Astrocyte of the spinal cord (primary cell): ENCODE measurements at regions not wholly inside any gene's neighbourhood (a gene's known extent, or its start where the extent isn't known, plus 50 kb on each side); places are given as distances from the start of the nearest gene placed in this dataset.

Source experiments
- DNase-seq: peaks from one replicate; pipeline ENCODE4 v3.0.0; 2011; ENCODE audit warnings: low read depth, low spot score
- H3K4me3 ChIP-seq: 2 replicates; pipeline ENCODE4 v1.5.1; 2011; ENCODE audit warnings: low read depth, mild to moderate bottlenecking, low read length, moderate library complexity
- in situ Hi-C: cut with HindIII; loops from 2 replicates; pipeline ENCODE4 v1.10.0; 2017; ENCODE audit warnings: low sequenced_read_pairs
- TF ChIP-seq, protein P1 (sequence below): IDR thresholded peaks from 2 replicates; pipeline ENCODE4 v1.5.1; 2012; ENCODE audit warnings: low read depth, mild to moderate bottlenecking, low read length, inconsistent platforms

DNA sequence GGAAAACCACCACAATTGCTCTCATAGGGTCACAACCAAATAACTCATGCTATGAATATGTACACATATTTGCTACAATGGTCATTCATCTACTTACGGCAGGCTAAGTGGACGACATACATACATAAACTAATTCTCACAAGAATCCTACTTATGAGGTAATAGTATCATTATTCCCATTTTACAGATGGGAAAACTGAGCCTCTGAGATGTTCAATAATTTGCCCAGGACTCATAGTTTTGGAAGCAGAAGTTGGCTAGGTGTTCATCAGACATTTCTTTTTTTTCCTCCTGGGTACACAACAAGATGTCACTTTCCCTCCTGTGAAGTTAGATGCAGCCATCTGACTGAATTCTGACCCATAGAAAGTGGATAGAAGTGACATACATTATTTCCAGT is 89.0 kb upstream of the PKDCC start:
- TF ChIP-seq, protein P1, sequence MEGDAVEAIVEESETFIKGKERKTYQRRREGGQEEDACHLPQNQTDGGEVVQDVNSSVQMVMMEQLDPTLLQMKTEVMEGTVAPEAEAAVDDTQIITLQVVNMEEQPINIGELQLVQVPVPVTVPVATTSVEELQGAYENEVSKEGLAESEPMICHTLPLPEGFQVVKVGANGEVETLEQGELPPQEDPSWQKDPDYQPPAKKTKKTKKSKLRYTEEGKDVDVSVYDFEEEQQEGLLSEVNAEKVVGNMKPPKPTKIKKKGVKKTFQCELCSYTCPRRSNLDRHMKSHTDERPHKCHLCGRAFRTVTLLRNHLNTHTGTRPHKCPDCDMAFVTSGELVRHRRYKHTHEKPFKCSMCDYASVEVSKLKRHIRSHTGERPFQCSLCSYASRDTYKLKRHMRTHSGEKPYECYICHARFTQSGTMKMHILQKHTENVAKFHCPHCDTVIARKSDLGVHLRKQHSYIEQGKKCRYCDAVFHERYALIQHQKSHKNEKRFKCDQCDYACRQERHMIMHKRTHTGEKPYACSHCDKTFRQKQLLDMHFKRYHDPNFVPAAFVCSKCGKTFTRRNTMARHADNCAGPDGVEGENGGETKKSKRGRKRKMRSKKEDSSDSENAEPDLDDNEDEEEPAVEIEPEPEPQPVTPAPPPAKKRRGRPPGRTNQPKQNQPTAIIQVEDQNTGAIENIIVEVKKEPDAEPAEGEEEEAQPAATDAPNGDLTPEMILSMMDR = no peak
- in situ Hi-C loops = no loop called here
- DNase-seq = no peak
- H3K4me3 ChIP-seq = no peak overlapping the region

DNA sequence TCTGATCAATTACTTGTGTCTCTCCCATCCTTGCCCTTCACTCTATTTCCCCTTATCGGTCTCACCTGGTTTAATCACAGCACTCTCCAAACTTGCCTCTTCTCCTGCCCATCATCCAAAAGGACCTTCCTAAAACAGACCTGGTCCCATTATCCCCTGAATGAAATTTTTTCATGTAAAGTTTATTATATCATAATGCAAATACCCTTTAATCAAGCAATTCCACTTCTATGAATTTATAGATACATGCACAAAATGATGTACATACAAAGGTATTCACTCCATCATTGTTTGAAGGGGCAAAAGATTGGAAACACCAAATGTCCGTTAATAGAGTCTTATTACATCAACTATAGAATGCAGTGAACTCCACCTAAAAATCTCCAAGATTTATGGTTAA is 88.1 kb upstream of the PKDCC start:
- in situ Hi-C loops = no loop called here
- TF ChIP-seq, protein P1 = no peak
- DNase-seq = no peak
- H3K4me3 ChIP-seq = no peak overlapping the region

DNA sequence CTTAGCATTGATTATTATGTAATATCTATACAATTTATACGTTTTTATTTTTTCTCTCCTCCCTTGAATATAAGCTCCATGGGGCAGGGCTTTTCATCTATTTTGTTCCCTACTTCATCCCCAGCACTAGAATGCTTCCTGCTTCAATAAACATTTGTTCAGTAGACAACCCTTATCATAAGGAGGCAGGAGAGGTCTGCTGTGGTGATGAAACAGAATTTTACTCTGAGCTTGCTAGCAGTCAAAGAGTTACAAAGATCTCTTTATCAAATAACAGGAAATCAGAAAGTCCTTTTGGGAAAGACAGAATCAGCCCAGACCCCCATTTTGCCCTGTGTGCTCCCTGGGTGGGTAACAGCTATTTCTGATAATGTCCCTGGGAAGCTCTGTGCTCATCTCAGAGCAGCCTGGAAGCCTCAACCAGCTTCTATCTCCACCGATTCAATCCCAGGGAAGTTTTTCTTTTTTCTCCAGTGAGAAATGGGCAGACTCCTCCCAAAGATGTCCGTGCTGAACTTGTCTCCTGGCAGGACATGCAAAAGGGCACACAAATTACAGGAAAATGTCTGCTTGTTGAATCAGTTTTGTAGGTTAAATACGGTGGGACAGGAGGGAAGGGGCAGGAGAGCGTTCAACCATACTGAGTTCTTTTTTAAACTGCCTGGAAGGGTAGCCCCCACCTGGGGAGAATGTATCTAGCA is 84.7 kb upstream of the PKDCC start:
- TF ChIP-seq, protein P1 = no peak
- no peak overlapping the region for H3K4me3 ChIP-seq
- DNase-seq = no peak
- in situ Hi-C loops = no loop called here

DNA sequence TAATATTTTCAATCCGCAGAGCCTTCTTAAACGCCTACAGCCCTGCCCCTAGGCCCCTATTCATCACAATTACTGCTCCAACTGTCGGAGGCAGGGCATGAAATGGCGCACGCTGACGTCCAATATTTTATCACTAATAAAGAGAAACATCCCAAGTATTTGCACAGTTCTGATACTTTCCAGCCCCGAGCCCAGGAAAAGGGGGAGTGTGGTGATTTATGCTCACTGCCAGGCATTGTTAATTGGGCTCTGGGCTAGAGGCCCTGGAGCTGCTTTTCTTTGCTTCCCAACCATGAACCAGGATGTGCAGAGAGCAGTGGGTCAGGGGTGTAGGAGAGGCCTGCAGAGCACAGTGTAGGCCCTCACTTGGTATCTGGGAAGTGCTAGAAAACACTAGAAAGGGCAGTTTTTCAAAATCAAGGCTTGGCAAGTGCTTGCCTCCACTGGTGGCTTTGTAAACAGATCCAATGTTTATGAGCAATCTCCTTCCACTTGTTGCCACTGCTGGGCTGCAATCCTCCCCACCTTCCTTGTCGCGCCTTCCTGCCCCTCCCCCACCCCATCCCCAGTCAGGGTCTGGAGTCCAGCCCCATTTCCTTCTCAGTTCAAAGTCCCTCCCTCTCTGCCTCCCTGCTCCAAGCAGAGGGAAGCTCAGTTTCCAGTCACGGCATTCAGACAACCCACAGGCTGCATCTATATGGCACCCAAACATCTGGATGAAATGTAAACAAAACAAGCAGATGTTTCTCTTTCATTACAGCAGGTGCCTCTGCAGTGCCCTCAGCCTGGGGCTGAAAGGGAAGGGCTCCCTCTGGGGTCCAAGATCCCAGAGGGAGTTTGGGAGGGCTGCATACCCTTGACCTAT is 83.9 kb upstream of the PKDCC start:
- no peak overlapping the region for H3K4me3 ChIP-seq
- in situ Hi-C loops = no loop called here
- peak; percentile 37 for DNase-seq
- TF ChIP-seq, protein P1 = no peak

DNA sequence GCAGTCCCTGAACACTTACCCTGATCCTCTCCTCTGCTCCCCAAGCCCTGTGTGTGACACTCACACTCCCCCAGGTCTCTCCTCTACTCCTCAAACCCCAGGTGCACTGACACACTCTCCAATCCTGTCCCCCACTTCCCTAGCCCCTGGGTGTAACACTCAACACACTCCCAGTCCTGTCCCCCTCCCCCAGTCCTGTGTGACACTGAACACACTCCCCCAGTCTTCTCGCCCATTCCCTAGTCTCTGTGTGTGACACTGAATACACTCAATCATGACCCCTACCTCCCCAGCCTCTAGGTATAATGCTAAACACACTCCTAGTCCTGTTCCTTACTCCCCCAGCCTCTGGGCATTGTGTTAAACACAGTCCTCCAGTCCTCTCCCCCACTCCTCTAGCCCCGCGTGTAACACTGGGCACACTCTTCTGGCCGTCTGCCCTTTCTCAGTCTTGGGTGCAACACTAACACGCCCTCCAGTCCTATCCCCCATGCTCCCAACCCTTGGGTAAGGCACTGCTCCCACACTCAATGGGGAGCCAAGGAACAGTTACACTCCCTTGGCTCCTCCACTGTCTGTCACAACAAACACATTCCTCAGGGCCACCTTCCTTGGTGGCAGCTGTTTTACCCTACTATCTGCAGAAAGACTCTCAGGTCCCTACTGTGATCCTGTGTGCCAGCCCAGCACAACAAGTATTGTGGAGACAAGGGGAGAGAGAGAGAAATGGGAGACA is 82.5 kb upstream of the PKDCC start:
- no peak overlapping the region for H3K4me3 ChIP-seq
- no peak for DNase-seq
- TF ChIP-seq, protein P1 = no peak
- in situ Hi-C loops = no loop called here

DNA sequence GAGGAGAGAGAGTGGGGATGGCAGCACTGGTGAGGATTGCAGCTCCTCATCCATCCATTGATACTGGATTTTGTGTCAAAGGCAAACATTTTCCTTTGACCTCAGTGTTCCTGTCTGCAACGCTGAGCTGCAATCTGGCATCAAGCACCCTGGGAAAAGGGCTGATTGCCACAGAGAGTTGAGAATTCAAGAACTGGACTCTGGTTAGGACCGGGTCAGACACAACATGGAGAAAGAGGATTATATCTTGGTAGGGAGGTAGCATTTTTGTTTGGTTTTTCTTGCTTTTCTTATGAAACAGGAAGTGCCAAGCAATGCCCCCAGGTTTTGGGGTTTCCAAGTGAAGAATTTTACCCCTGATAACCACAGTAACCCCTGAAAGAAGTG is 81.9 kb upstream of the PKDCC start:
- H3K4me3 ChIP-seq = no peak overlapping the region
- in situ Hi-C loops = no loop called here
- peak; percentile 52 for DNase-seq
- TF ChIP-seq, protein P1 = no peak
